ENCODE measurements at regions not wholly inside any gene's neighbourhood (a gene's known extent, or its start where the extent isn't known, plus 50 kb on each side); places are given as distances from the start of the nearest gene placed in this dataset.

DNA sequence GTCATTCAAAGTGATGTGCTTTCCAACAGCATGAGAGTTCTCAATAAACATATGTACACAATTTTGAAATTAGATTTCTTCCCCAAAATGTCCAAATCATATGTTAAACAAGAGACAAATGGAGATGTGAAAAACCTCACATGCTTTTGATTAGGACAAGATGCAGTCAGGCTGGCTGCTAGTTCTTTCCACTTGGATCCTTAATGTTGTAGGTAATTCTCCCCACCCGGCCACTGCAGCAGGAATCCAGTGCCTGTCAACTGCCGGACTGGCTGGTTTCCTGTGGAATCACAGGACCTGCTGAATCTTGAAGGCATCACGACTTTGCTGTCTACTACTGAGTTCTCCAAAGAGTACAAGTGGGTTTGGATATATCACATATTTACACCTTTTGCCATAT lies 138.6 kb upstream of the AKR1E2 start:
- H3K27me3 Mint-ChIP-seq (ENCODE audit: unreplicated experiment): no peaks in the 10 kb centered on the region
- TF ChIP-seq, protein P1, sequence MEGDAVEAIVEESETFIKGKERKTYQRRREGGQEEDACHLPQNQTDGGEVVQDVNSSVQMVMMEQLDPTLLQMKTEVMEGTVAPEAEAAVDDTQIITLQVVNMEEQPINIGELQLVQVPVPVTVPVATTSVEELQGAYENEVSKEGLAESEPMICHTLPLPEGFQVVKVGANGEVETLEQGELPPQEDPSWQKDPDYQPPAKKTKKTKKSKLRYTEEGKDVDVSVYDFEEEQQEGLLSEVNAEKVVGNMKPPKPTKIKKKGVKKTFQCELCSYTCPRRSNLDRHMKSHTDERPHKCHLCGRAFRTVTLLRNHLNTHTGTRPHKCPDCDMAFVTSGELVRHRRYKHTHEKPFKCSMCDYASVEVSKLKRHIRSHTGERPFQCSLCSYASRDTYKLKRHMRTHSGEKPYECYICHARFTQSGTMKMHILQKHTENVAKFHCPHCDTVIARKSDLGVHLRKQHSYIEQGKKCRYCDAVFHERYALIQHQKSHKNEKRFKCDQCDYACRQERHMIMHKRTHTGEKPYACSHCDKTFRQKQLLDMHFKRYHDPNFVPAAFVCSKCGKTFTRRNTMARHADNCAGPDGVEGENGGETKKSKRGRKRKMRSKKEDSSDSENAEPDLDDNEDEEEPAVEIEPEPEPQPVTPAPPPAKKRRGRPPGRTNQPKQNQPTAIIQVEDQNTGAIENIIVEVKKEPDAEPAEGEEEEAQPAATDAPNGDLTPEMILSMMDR (IDR thresholded peaks at IDR 0.05): no peak

DNA sequence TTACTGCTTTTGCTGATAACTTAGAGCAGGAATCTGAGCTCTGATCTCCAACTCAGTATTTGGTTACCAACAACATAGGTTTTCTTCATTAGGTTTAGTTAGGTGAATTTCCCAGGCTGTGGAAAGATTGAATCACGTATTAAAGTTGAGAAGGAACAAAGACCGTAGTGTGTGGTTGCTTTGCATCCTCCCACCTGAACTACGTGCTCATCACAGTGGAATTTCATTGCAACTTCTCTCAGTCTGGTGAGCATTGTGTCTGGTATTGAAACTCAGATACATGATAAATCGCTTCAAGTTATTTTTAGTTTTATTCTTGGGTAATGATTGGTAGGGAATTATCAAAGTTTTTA lies 139.4 kb upstream of the AKR1E2 start:
- H3K27ac Mint-ChIP-seq (ENCODE audit: unreplicated experiment): no peak overlapping the region
- no peaks in the 10 kb centered on the region for H3K27me3 Mint-ChIP-seq (ENCODE audit: unreplicated experiment)
- H3K36me3 Mint-ChIP-seq (ENCODE audit: unreplicated experiment): no peaks in the 10 kb centered on the region
- peaks cover 11% of the 10 kb centered on the region for H3K4me1 Mint-ChIP-seq (ENCODE audit: unreplicated experiment)
- TF ChIP-seq, protein P1 (IDR thresholded peaks at IDR 0.05): no peak
- no peak overlapping the region for H3K4me3 Mint-ChIP-seq (ENCODE audit: unreplicated experiment)
- DNase-seq (ENCODE audit: extremely low spot score, unreplicated experiment): no peak
- H3K9me3 Mint-ChIP-seq (ENCODE audit: unreplicated experiment): peaks cover 9% of the 10 kb centered on the region

More for the DNA sequence above, 138.6 kb upstream of the AKR1E2 start:
- DNase-seq (ENCODE audit: extremely low spot score, unreplicated experiment): no peak
- H3K27ac Mint-ChIP-seq (ENCODE audit: unreplicated experiment): no peak overlapping the region
- no peak overlapping the region for H3K4me3 Mint-ChIP-seq (ENCODE audit: unreplicated experiment)
- peaks cover 14% of the 10 kb centered on the region for H3K4me1 Mint-ChIP-seq (ENCODE audit: unreplicated experiment)
- H3K36me3 Mint-ChIP-seq (ENCODE audit: unreplicated experiment): no peaks in the 10 kb centered on the region
- H3K9me3 Mint-ChIP-seq (ENCODE audit: unreplicated experiment): peaks cover 9% of the 10 kb centered on the region

DNA sequence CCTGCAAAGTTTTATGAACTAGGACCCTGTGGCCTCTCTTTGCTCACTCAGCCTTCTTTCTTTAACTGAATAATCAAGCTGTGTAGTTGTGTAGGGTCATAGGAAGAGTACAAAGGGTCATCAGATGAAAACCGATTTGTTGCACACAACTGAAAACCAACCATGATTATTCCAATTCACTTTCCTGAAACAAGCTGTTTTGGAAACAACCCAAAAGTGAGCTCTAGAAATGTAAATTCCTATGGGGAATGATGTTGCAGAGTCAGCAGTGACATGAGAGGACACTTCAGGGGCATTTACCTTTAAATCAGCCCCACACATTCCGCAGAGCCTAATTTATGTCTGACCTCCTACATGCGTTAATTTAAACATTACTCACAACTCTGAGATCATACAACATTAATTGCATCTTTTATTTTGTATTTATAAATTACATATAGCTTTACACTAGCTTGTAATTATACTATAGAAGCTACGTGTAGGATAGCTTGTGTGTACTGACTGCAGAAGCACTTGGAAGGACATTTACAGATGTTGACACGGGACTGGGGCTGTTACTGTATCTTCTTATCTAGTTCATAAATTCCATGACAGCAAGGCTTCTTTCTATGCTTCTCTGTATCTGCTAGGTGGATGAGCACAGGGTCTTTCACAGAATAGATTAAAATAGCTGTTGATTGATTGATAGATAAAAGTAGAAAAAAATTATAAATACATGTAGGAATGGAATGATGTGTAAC lies 139.9 kb upstream of the AKR1E2 start:
- TF ChIP-seq, protein P1 (IDR thresholded peaks at IDR 0.05): no peak
- no peak overlapping the region for H3K27ac Mint-ChIP-seq (ENCODE audit: unreplicated experiment)
- peaks cover 7% of the 10 kb centered on the region for H3K4me1 Mint-ChIP-seq (ENCODE audit: unreplicated experiment)
- no peak overlapping the region for H3K4me3 Mint-ChIP-seq (ENCODE audit: unreplicated experiment)
- H3K27me3 Mint-ChIP-seq (ENCODE audit: unreplicated experiment): no peaks in the 10 kb centered on the region
- no peak for DNase-seq (ENCODE audit: extremely low spot score, unreplicated experiment)
- no peaks in the 10 kb centered on the region for H3K36me3 Mint-ChIP-seq (ENCODE audit: unreplicated experiment)
- H3K9me3 Mint-ChIP-seq (ENCODE audit: unreplicated experiment): peaks cover 9% of the 10 kb centered on the region

DNA sequence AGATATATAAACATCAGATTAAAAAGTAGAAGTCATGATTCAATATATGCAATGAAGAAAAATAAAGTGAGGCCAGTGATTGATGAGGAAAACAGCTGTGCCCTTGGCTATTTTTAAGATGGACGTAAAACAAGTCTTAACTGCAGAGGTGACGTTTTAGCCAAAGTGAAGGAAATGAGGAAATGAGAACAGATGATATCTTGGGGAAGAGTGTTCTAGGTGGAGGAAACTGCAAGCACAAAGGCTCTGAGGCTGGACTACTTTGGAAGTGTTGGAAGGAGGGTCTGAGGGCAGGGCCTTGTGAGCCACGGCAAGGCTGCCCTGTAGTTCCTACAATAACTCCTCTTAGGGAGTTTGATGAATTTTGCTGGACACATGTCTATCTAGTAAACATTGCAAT lies 140.5 kb upstream of the AKR1E2 start:
- DNase-seq (ENCODE audit: extremely low spot score, unreplicated experiment): no peak
- Mint-ChIP-seq H3K4me3 (ENCODE audit: unreplicated experiment) (no peak overlapping the region), H3K4me1 (ENCODE audit: unreplicated experiment) (peaks cover 7% of the 10 kb centered on the region), H3K27me3 (ENCODE audit: unreplicated experiment) (no peaks in the 10 kb centered on the region), H3K9me3 (ENCODE audit: unreplicated experiment) (peaks cover 9% of the 10 kb centered on the region), H3K27ac (ENCODE audit: unreplicated experiment) (no peak overlapping the region), H3K36me3 (ENCODE audit: unreplicated experiment) (no peaks in the 10 kb centered on the region)
- TF ChIP-seq, protein P1 (IDR thresholded peaks at IDR 0.05): no peak

DNA sequence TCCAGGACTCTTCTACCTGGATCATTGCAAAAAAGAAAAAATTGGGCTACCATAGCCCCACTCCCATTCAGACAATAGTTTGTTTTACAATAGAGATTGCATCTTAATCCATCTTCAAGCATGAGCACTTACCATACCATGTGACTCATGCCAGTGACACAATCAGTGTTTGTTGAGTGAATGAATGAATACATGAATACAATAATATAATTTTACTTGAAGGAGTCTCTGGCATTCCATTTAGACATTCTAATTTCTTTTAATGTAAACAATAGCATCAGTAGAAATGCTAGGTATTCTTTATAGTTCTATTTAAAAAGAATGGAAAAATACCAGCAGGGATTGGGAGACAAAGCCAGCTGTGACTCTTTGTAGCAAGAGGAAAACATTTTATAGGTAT lies 141.6 kb upstream of the AKR1E2 start:
- peaks cover 6% of the 10 kb centered on the region for H3K9me3 Mint-ChIP-seq (ENCODE audit: unreplicated experiment)
- no peaks in the 10 kb centered on the region for H3K36me3 Mint-ChIP-seq (ENCODE audit: unreplicated experiment)
- H3K27me3 Mint-ChIP-seq (ENCODE audit: unreplicated experiment): no peaks in the 10 kb centered on the region
- H3K4me3 Mint-ChIP-seq (ENCODE audit: unreplicated experiment): no peak overlapping the region
- no peak for DNase-seq (ENCODE audit: extremely low spot score, unreplicated experiment)
- TF ChIP-seq, protein P1 (IDR thresholded peaks at IDR 0.05): no peak
- peaks cover 7% of the 10 kb centered on the region for H3K4me1 Mint-ChIP-seq (ENCODE audit: unreplicated experiment)
- no peak overlapping the region for H3K27ac Mint-ChIP-seq (ENCODE audit: unreplicated experiment)

Measured in osteocyte (in vitro differentiated cells).